ENCODE measurements at regions not wholly inside any gene's neighbourhood (a gene's known extent, or its start where the extent isn't known, plus 50 kb on each side); places are given as distances from the start of the nearest gene placed in this dataset.

- no peak for TF ChIP-seq CTCF (IDR thresholded peaks at IDR 0.05; ENCODE audit: low read length, missing control alignments)
- no peak overlapping the region for H3K4me3 ChIP-seq (replicated peaks; ENCODE audit: low read depth, low read length)
- DNase-seq (ENCODE audit: low read depth) = no peak
Measured at GRCh38 chr3:88775026-88775690, 332.3 kb upstream of the EPHA3 start.

GRCh38 chr3:88779482-88779881 lies 327.9 kb upstream of the EPHA3 start:
- DNase-seq (ENCODE audit: low read depth) = no peak
- H3K4me3 ChIP-seq (replicated peaks; ENCODE audit: low read depth, low read length) = no peak overlapping the region
- no peak for TF ChIP-seq CTCF (IDR thresholded peaks at IDR 0.05; ENCODE audit: low read length, missing control alignments)

GRCh38 chr3:88784925-88785324 lies 322.5 kb upstream of the EPHA3 start:
- H3K4me3 ChIP-seq (replicated peaks; ENCODE audit: low read depth, low read length) = no peak overlapping the region
- DNase-seq (ENCODE audit: low read depth) = no peak
- TF ChIP-seq CTCF (IDR thresholded peaks at IDR 0.05; ENCODE audit: low read length, missing control alignments) = no peak

- TF ChIP-seq CTCF (IDR thresholded peaks at IDR 0.05; ENCODE audit: low read length, missing control alignments) = no peak
- no peak overlapping the region for H3K4me3 ChIP-seq (replicated peaks; ENCODE audit: low read depth, low read length)
- DNase-seq (ENCODE audit: low read depth) = no peak
Measured at GRCh38 chr3:88785841-88786240, 321.6 kb upstream of the EPHA3 start.

- no peak for TF ChIP-seq CTCF (IDR thresholded peaks at IDR 0.05; ENCODE audit: low read length, missing control alignments)
- DNase-seq (ENCODE audit: low read depth) = no peak
- H3K4me3 ChIP-seq (replicated peaks; ENCODE audit: low read depth, low read length) = no peak overlapping the region
Measured at GRCh38 chr3:88795503-88795902, 311.9 kb upstream of the EPHA3 start.

- no peak for TF ChIP-seq CTCF (IDR thresholded peaks at IDR 0.05; ENCODE audit: low read length, missing control alignments)
- no peak overlapping the region for H3K4me3 ChIP-seq (replicated peaks; ENCODE audit: low read depth, low read length)
- peak; percentile 52 for DNase-seq (ENCODE audit: low read depth)
Measured at GRCh38 chr3:88807491-88808105, 299.8 kb upstream of the EPHA3 start.

- H3K4me3 ChIP-seq (replicated peaks; ENCODE audit: low read depth, low read length) = no peak overlapping the region
- DNase-seq (ENCODE audit: low read depth) = peak; percentile 21
- no peak for TF ChIP-seq CTCF (IDR thresholded peaks at IDR 0.05; ENCODE audit: low read length, missing control alignments)
Measured at GRCh38 chr3:88809993-88810392, 297.4 kb upstream of the EPHA3 start.

Data from fibroblast of pulmonary artery (primary cell).